ENCODE measurements at regions not wholly inside any gene's neighbourhood (a gene's known extent, or its start where the extent isn't known, plus 50 kb on each side); places are given as distances from the start of the nearest gene placed in this dataset.

- H3K27ac ChIP-seq (ENCODE audit: low read depth, low read length, severe bottlenecking), result peak overlapping the region; percentile 72
- peaks cover 8% of the 10 kb centered on the region for H3K4me1 ChIP-seq (ENCODE audit: control insufficient read depth, insufficient read depth, low read length, poor library complexity, severe bottlenecking)
- no peak overlapping the region for H3K4me3 ChIP-seq (ENCODE audit: extremely low read depth, insufficient read depth, low read length, poor library complexity, severe bottlenecking)
- H3K9me3 ChIP-seq (ENCODE audit: control insufficient read depth, low read length), result no peaks in the 10 kb centered on the region
- H3K36me3 ChIP-seq (ENCODE audit: control insufficient read depth, insufficient read depth, low read length), result no peaks in the 10 kb centered on the region
- WGBS, 2 experiments (ENCODE audit: insufficient coverage in 2 of 2), result no CpG with 5 or more reads among the region's 2 CpGs
Measured at GRCh38 chr1:98277118-98277517, 356.3 kb upstream of the DPYD start.

GRCh38 chr1:98276514-98276913, 355.7 kb upstream of the DPYD start:
- WGBS, 2 experiments (ENCODE audit: insufficient coverage in 2 of 2), result no CpG with 5 or more reads among the region's 2 CpGs
- Histone ChIP-seq H3K4me3 (ENCODE audit: extremely low read depth, insufficient read depth, low read length, poor library complexity, severe bottlenecking) (no peak overlapping the region), H3K9me3 (ENCODE audit: control insufficient read depth, low read length) (no peaks in the 10 kb centered on the region), H3K4me1 (ENCODE audit: control insufficient read depth, insufficient read depth, low read length, poor library complexity, severe bottlenecking) (peaks cover 8% of the 10 kb centered on the region), H3K27ac (ENCODE audit: low read depth, low read length, severe bottlenecking) (no peak overlapping the region), H3K36me3 (ENCODE audit: control insufficient read depth, insufficient read depth, low read length) (no peaks in the 10 kb centered on the region)

- no peak overlapping the region for H3K4me3 ChIP-seq (ENCODE audit: extremely low read depth, insufficient read depth, low read length, poor library complexity, severe bottlenecking)
- H3K9me3 ChIP-seq (ENCODE audit: control insufficient read depth, low read length), result peaks cover 4% of the 10 kb centered on the region
- WGBS, 2 experiments (ENCODE audit: insufficient coverage in 2 of 2), result 93 to 100% methylated on average over 2 of the region's 3 CpGs
- H3K4me1 ChIP-seq (ENCODE audit: control insufficient read depth, insufficient read depth, low read length, poor library complexity, severe bottlenecking), result peaks cover 8% of the 10 kb centered on the region
- no peak overlapping the region for H3K27ac ChIP-seq (ENCODE audit: low read depth, low read length, severe bottlenecking)
- H3K36me3 ChIP-seq (ENCODE audit: control insufficient read depth, insufficient read depth, low read length), result no peaks in the 10 kb centered on the region
Measured at GRCh38 chr1:98268316-98268715, 347.5 kb upstream of the DPYD start.

- no peaks in the 10 kb centered on the region for H3K36me3 ChIP-seq (ENCODE audit: control insufficient read depth, insufficient read depth, low read length)
- H3K9me3 ChIP-seq (ENCODE audit: control insufficient read depth, low read length), result peaks cover 4% of the 10 kb centered on the region
- peaks cover 9% of the 10 kb centered on the region for H3K4me1 ChIP-seq (ENCODE audit: control insufficient read depth, insufficient read depth, low read length, poor library complexity, severe bottlenecking)
- H3K4me3 ChIP-seq (ENCODE audit: extremely low read depth, insufficient read depth, low read length, poor library complexity, severe bottlenecking), result no peak overlapping the region
- WGBS, 2 experiments (ENCODE audit: insufficient coverage in 2 of 2), result 85 to 96% methylated on average over 3 of the region's 3 CpGs
- no peak overlapping the region for H3K27ac ChIP-seq (ENCODE audit: low read depth, low read length, severe bottlenecking)
Measured at GRCh38 chr1:98267423-98267822, 346.6 kb upstream of the DPYD start.

GRCh38 chr1:98264727-98265126, 343.9 kb upstream of the DPYD start:
- Histone ChIP-seq H3K4me1 (ENCODE audit: control insufficient read depth, insufficient read depth, low read length, poor library complexity, severe bottlenecking) (peaks cover 9% of the 10 kb centered on the region), H3K27ac (ENCODE audit: low read depth, low read length, severe bottlenecking) (no peak overlapping the region), H3K36me3 (ENCODE audit: control insufficient read depth, insufficient read depth, low read length) (no peaks in the 10 kb centered on the region), H3K9me3 (ENCODE audit: control insufficient read depth, low read length) (no peaks in the 10 kb centered on the region), H3K4me3 (ENCODE audit: extremely low read depth, insufficient read depth, low read length, poor library complexity, severe bottlenecking) (no peak overlapping the region)
- 93 to 100% methylated on average over 2 of the region's 5 CpGs for whole genome bisulfite sequencing, 2 experiments (ENCODE audit: insufficient coverage in 2 of 2)

- WGBS, 2 experiments (ENCODE audit: insufficient coverage in 2 of 2), result 85 to 95% methylated on average over 3 to 6 of the region's 6 CpGs
- no peaks in the 10 kb centered on the region for H3K36me3 ChIP-seq (ENCODE audit: control insufficient read depth, insufficient read depth, low read length)
Measured at GRCh38 chr1:98260839-98261238, 340.0 kb upstream of the DPYD start.

GRCh38 chr1:98260412-98260811, 339.6 kb upstream of the DPYD start:
- H3K4me3 ChIP-seq (ENCODE audit: extremely low read depth, insufficient read depth, low read length, poor library complexity, severe bottlenecking), result no peak overlapping the region
- WGBS, 2 experiments (ENCODE audit: insufficient coverage in 2 of 2), result no CpG with 5 or more reads among the region's 1 CpG
- no peak overlapping the region for H3K27ac ChIP-seq (ENCODE audit: low read depth, low read length, severe bottlenecking)
- H3K36me3 ChIP-seq (ENCODE audit: control insufficient read depth, insufficient read depth, low read length), result no peaks in the 10 kb centered on the region
- H3K4me1 ChIP-seq (ENCODE audit: control insufficient read depth, insufficient read depth, low read length, poor library complexity, severe bottlenecking), result peaks cover 9% of the 10 kb centered on the region
- H3K9me3 ChIP-seq (ENCODE audit: control insufficient read depth, low read length), result no peaks in the 10 kb centered on the region

More at GRCh38 chr1:98260839-98261238, 340.0 kb upstream of the DPYD start:
- H3K4me1 ChIP-seq (ENCODE audit: control insufficient read depth, insufficient read depth, low read length, poor library complexity, severe bottlenecking), result peaks cover 9% of the 10 kb centered on the region
- H3K27ac ChIP-seq (ENCODE audit: low read depth, low read length, severe bottlenecking), result no peak overlapping the region
- no peak overlapping the region for H3K4me3 ChIP-seq (ENCODE audit: extremely low read depth, insufficient read depth, low read length, poor library complexity, severe bottlenecking)
- no peaks in the 10 kb centered on the region for H3K9me3 ChIP-seq (ENCODE audit: control insufficient read depth, low read length)

- Histone ChIP-seq H3K27ac (ENCODE audit: low read depth, low read length, severe bottlenecking) (no peak overlapping the region), H3K9me3 (ENCODE audit: control insufficient read depth, low read length) (no peaks in the 10 kb centered on the region), H3K4me1 (ENCODE audit: control insufficient read depth, insufficient read depth, low read length, poor library complexity, severe bottlenecking) (no peaks in the 10 kb centered on the region), H3K36me3 (ENCODE audit: control insufficient read depth, insufficient read depth, low read length) (no peaks in the 10 kb centered on the region), H3K4me3 (ENCODE audit: extremely low read depth, insufficient read depth, low read length, poor library complexity, severe bottlenecking) (no peak overlapping the region)
- no CpG with 5 or more reads among the region's 2 CpGs for WGBS, 2 experiments (ENCODE audit: insufficient coverage in 2 of 2)
Measured at GRCh38 chr1:98256700-98257099, 335.9 kb upstream of the DPYD start.

GRCh38 chr1:98253145-98253544, 332.3 kb upstream of the DPYD start:
- H3K27ac ChIP-seq (ENCODE audit: low read depth, low read length, severe bottlenecking), result no peak overlapping the region
- no peaks in the 10 kb centered on the region for H3K4me1 ChIP-seq (ENCODE audit: control insufficient read depth, insufficient read depth, low read length, poor library complexity, severe bottlenecking)
- H3K36me3 ChIP-seq (ENCODE audit: control insufficient read depth, insufficient read depth, low read length), result no peaks in the 10 kb centered on the region
- H3K9me3 ChIP-seq (ENCODE audit: control insufficient read depth, low read length), result no peaks in the 10 kb centered on the region
- H3K4me3 ChIP-seq (ENCODE audit: extremely low read depth, insufficient read depth, low read length, poor library complexity, severe bottlenecking), result no peak overlapping the region
- 90 to 100% methylated on average over 1 to 3 of the region's 3 CpGs for WGBS, 2 experiments (ENCODE audit: insufficient coverage in 2 of 2)

- Histone ChIP-seq H3K4me3 (ENCODE audit: extremely low read depth, insufficient read depth, low read length, poor library complexity, severe bottlenecking) (no peak overlapping the region), H3K9me3 (ENCODE audit: control insufficient read depth, low read length) (no peaks in the 10 kb centered on the region), H3K4me1 (ENCODE audit: control insufficient read depth, insufficient read depth, low read length, poor library complexity, severe bottlenecking) (no peaks in the 10 kb centered on the region), H3K27ac (ENCODE audit: low read depth, low read length, severe bottlenecking) (no peak overlapping the region), H3K36me3 (ENCODE audit: control insufficient read depth, insufficient read depth, low read length) (no peaks in the 10 kb centered on the region)
- WGBS, 2 experiments (ENCODE audit: insufficient coverage in 2 of 2), result 90 to 100% methylated on average over 1 to 2 of the region's 2 CpGs
Measured at GRCh38 chr1:98251497-98251896, 330.7 kb upstream of the DPYD start.

- no peak overlapping the region for H3K27ac ChIP-seq (ENCODE audit: low read depth, low read length, severe bottlenecking)
- no peak overlapping the region for H3K4me3 ChIP-seq (ENCODE audit: extremely low read depth, insufficient read depth, low read length, poor library complexity, severe bottlenecking)
- 80 to 87% methylated on average over 2 of the region's 3 CpGs for WGBS, 2 experiments (ENCODE audit: insufficient coverage in 2 of 2)
- H3K36me3 ChIP-seq (ENCODE audit: control insufficient read depth, insufficient read depth, low read length), result no peaks in the 10 kb centered on the region
- H3K4me1 ChIP-seq (ENCODE audit: control insufficient read depth, insufficient read depth, low read length, poor library complexity, severe bottlenecking), result no peaks in the 10 kb centered on the region
- peaks cover 18% of the 10 kb centered on the region for H3K9me3 ChIP-seq (ENCODE audit: control insufficient read depth, low read length)
Measured at GRCh38 chr1:98232678-98233077, 311.8 kb upstream of the DPYD start.
